Gastrocnemius medialis (tissue), 4 donors: ENCODE measurements at regions not wholly inside any gene's neighbourhood (a gene's known extent, or its start where the extent isn't known, plus 50 kb on each side); places are given as distances from the start of the nearest gene placed in this dataset.

ENCODE experiments used
- ATAC-seq, 2 donors: fragments of 150-250 bp; one replicate each; pipeline ENCODE4 v1.9.1; 2016
- DNase-seq, 2 donors: peaks; one replicate each; pipeline ENCODE4 v3.0.0-alpha.2; 2019
- H3K27ac ChIP-seq, 4 donors: fragments of 200-600 bp; sonication (generic); 1 replicate in 1 of 4; 2 replicates in 3 of 4; pipeline ENCODE4 v1.5.1; 2016 to 2018; ENCODE audit warnings: mild to moderate bottlenecking in 2 of 4, moderate library complexity in 1 of 4
- H3K27me3 ChIP-seq, 3 donors: fragments of 200-600 bp; sonication (generic) in 2 of 3; 1 replicate in 1 of 3; 2 replicates in 2 of 3; pipeline versions ENCODE4 v1.5.1 to v1.6.0; 2016 to 2019; ENCODE audit warnings: mild to moderate bottlenecking in 1 of 3, moderate library complexity in 1 of 3
- H3K36me3 ChIP-seq, 2 donors: fragments of 200-600 bp; sonication (generic) in 1 of 2; one replicate each; pipeline ENCODE4 v1.5.1; 2017 to 2018
- H3K4me1 ChIP-seq, 2 donors: fragments of 200-600 bp; sonication (generic) in 1 of 2; one replicate each; pipeline ENCODE4 v1.5.1; 2016 to 2017; ENCODE audit warnings: mild to moderate bottlenecking in 2 of 2
- H3K4me3 ChIP-seq, 4 donors: fragments of 200-600 bp; sonication (generic) in 3 of 4; 1 replicate in 1 of 4; 2 replicates in 3 of 4; pipeline ENCODE4 v1.5.1; 2016 to 2019; ENCODE audit warnings: mild to moderate bottlenecking in 2 of 4
- H3K9me3 ChIP-seq, 3 donors: fragments of 200-600 bp; sonication (generic) in 2 of 3; 1 replicate in 1 of 3; 2 replicates in 2 of 3; pipeline ENCODE4 v1.5.1; 2016 to 2019
- CTCF ChIP-seq, 5 experiments: fragments of 450-650 bp in 3 of 5; fragments of 200-600 bp in 2 of 5; sonication (generic) in 2 of 5; IDR thresholded peaks in 4 of 5; conservative IDR thresholded peaks in 1 of 5; 1 replicate in 4 of 5; 2 replicates in 1 of 5; pipeline ENCODE4 v1.5.1; 2016 to 2019; ENCODE audit warnings: antibody characterized with exemption in 5 of 5, mild to moderate bottlenecking in 3 of 5, moderate library complexity in 3 of 5
- POLR2A ChIP-seq, 2 donors: fragments of 450-650 bp; IDR thresholded peaks; one replicate each; pipeline ENCODE4 v1.6.1; 2017; ENCODE audit warnings: antibody characterized with exemption in 2 of 2, mild to moderate bottlenecking in 2 of 2, moderate library complexity in 2 of 2
- in situ Hi-C, 4 donors: fragments of 200-750 bp; cut with MboI; loops; one replicate each; pipeline versions ENCODE4 v1.15.0 to v1.8.0; 2017; ENCODE audit warnings: low sequenced_read_pairs in 4 of 4
- intact Hi-C: fragments of 100-400 bp; cut with DNase I; formaldehyde crosslinking; loops from one replicate; pipeline ENCODE4 v1.15.1; 2023; ENCODE audit warnings: low total_unique reads

- H3K27ac ChIP-seq, result no peak overlapping the region
- no peaks in the 10 kb centered on the region for H3K9me3 ChIP-seq
- no peaks in the 10 kb centered on the region for H3K27me3 ChIP-seq
- in situ Hi-C loops, result no loop called here
- H3K4me3 ChIP-seq, result no peak overlapping the region
- TF ChIP-seq CTCF (IDR thresholded peaks at IDR 0.05 in 4 of 5, conservative IDR thresholded peaks at IDR 0.05 in 1 of 5), result no peak
- DNase-seq, result no peak
- no peaks in the 10 kb centered on the region for H3K4me1 ChIP-seq
- ATAC-seq, result no peak
- intact Hi-C loops, result no loop called here
- no peaks in the 10 kb centered on the region for H3K36me3 ChIP-seq
These were observed 1360.1 kb upstream of the CDH6 start for GRCh38 chr5:29833394-29833793.

DNA sequence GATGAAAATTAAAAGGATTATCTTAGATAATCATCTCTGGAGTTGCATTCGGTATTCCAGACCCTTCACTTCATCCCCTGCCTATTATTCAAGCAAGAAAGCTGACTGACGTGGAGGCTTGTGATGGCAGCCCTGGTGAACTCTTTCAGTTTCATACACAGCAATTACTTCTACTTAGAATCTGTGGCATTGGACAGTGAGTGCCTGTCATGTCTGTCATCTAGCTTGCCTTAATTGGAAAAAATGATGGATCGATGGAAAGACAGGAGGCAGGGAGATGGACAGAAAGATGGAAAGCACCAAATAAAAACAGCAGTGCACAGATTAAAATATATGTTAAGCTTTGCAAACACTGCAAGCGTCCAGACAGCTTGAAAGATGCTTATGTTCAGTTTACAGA lies 1371.0 kb upstream of the CDH6 start:
- H3K36me3 ChIP-seq, result no peaks in the 10 kb centered on the region

GRCh38 chr5:29811914-29812679 lies 1381.4 kb upstream of the CDH6 start:
- H3K36me3 ChIP-seq, result no peaks in the 10 kb centered on the region
- ATAC-seq (no peak), DNase-seq (no peak)
- in situ Hi-C loops (no loop called here), intact Hi-C loops (no loop called here)
- no peaks in the 10 kb centered on the region for H3K27me3 ChIP-seq
- no peaks in the 10 kb centered on the region for H3K4me1 ChIP-seq
- no peak overlapping the region for H3K4me3 ChIP-seq
- H3K27ac ChIP-seq, result no peak overlapping the region
- TF ChIP-seq POLR2A (IDR thresholded peaks at IDR 0.05) (no peak), CTCF (IDR thresholded peaks at IDR 0.05 in 4 of 5, conservative IDR thresholded peaks at IDR 0.05 in 1 of 5) (no peak)
- H3K9me3 ChIP-seq, result no peaks in the 10 kb centered on the region

More for the DNA sequence above, 1371.0 kb upstream of the CDH6 start:
- H3K4me1 ChIP-seq, result no peaks in the 10 kb centered on the region
- no peak for ATAC-seq
- H3K27me3 ChIP-seq, result no peaks in the 10 kb centered on the region
- TF ChIP-seq POLR2A (IDR thresholded peaks at IDR 0.05) (no peak), CTCF (IDR thresholded peaks at IDR 0.05 in 4 of 5, conservative IDR thresholded peaks at IDR 0.05 in 1 of 5) (no peak)
- intact Hi-C loops, result no loop called here
- H3K4me3 ChIP-seq, result no peak overlapping the region
- H3K9me3 ChIP-seq, result peaks cover 0 to 3% (median 0%) of the 10 kb centered on the region in 3 donors
- H3K27ac ChIP-seq, result no peak overlapping the region
- no peak for DNase-seq
- in situ Hi-C loops, result no loop called here

GRCh38 chr5:29805804-29806203 lies 1387.7 kb upstream of the CDH6 start:
- no peaks in the 10 kb centered on the region for H3K36me3 ChIP-seq
- in situ Hi-C loops, result no loop called here
- no peaks in the 10 kb centered on the region for H3K9me3 ChIP-seq
- H3K4me1 ChIP-seq, result no peaks in the 10 kb centered on the region
- H3K27me3 ChIP-seq, result no peaks in the 10 kb centered on the region
- no peak for ATAC-seq
- intact Hi-C loops, result no loop called here
- H3K27ac ChIP-seq, result no peak overlapping the region
- DNase-seq, result no peak
- H3K4me3 ChIP-seq, result no peak overlapping the region
- TF ChIP-seq CTCF (IDR thresholded peaks at IDR 0.05 in 4 of 5, conservative IDR thresholded peaks at IDR 0.05 in 1 of 5) (no peak), POLR2A (IDR thresholded peaks at IDR 0.05) (no peak)

GRCh38 chr5:29800752-29801151 lies 1392.7 kb upstream of the CDH6 start:
- no peak overlapping the region for H3K27ac ChIP-seq
- no peaks in the 10 kb centered on the region for H3K4me1 ChIP-seq
- no peaks in the 10 kb centered on the region for H3K36me3 ChIP-seq
- no peak for TF ChIP-seq POLR2A (IDR thresholded peaks at IDR 0.05)
- TF ChIP-seq CTCF (IDR thresholded peaks at IDR 0.05 in 4 of 5, conservative IDR thresholded peaks at IDR 0.05 in 1 of 5), result no peak
- no peak overlapping the region for H3K4me3 ChIP-seq
- DNase-seq (no peak), ATAC-seq (no peak)
- intact Hi-C loops, result no loop called here
- no peaks in the 10 kb centered on the region for H3K9me3 ChIP-seq
- H3K27me3 ChIP-seq, result no peaks in the 10 kb centered on the region
- in situ Hi-C loops, result no loop called here
